ENCODE measurements at regions not wholly inside any gene's neighbourhood (a gene's known extent, or its start where the extent isn't known, plus 50 kb on each side); places are given as distances from the start of the nearest gene placed in this dataset.

GRCh38 chr10:128461991-128462390, 335.8 kb upstream of the MKI67 start:
- no peak for ATAC-seq
- Histone ChIP-seq H2AFZ (ENCODE audit: low read length) (no peak overlapping the region), H3K4me1 (ENCODE audit: insufficient read depth, low read length) (no peaks in the 10 kb centered on the region), H3K27me3 (ENCODE audit: control insufficient read depth in 1 of 2, insufficient read depth in 2 of 2, low read length in 2 of 2) (peaks cover 2 to 29% of the 10 kb centered on the region in 2 experiments; a peak in 4 of 5 replicates), H3K79me2 (ENCODE audit: insufficient read depth, low read length) (no peaks in the 10 kb centered on the region), H3K9ac (ENCODE audit: insufficient read depth, low read depth, low read length) (no peak overlapping the region), H3K27ac (ENCODE audit: extremely low read length, insufficient read depth, low read length) (no peak overlapping the region), H3K4me2 (ENCODE audit: low read depth, low read length) (no peak overlapping the region), H3K4me3 (replicated peaks in 1 of 3; ENCODE audit: insufficient read depth in 1 of 3, low read depth in 2 of 3, low read length in 3 of 3) (no peak overlapping the region), H4K20me1 (ENCODE audit: insufficient read depth, low read length) (no peaks in the 10 kb centered on the region), H3K36me3 (replicated peaks in 1 of 2; ENCODE audit: control insufficient read depth in 1 of 2, insufficient read depth in 2 of 2, low read length in 2 of 2) (no peaks in the 10 kb centered on the region), H3K9me3 (ENCODE audit: low read length) (no peaks in the 10 kb centered on the region)
- ChIA-PET CTCF (ENCODE audit: low intra/inter-chr PET ratio, low total read pairs) (no interaction called here), POLR2A (no interaction called here)
- no TSS peak for BruUV-seq (replicated peaks)
- 50% methylated on average over 2 of the region's 6 CpGs for WGBS (ENCODE audit: low lambda C conversion rate)
- intact Hi-C loops (cut with micrococcal nuclease; ENCODE audit: unreplicated experiment) = no loop called here
- in situ Hi-C loops (cut with HindIII; ENCODE audit: extremely low pct_ligation_motif_present, low pct_unique_long_range_greater_than_20kb) = no loop called here
- TF ChIP-seq CCDC6 (CRISPR knock-in tag; IDR thresholded peaks at IDR 0.05) = no peak
- FAIRE-seq = no peak
- DNase-seq (ENCODE audit: low spot score) = no peak

- ATAC-seq = no peak
- WGBS (ENCODE audit: low lambda C conversion rate) = 30% methylated on average over 7 of the region's 7 CpGs
- in situ Hi-C loops (cut with HindIII; ENCODE audit: extremely low pct_ligation_motif_present, low pct_unique_long_range_greater_than_20kb) = no loop called here
- TF ChIP-seq CAMTA2 (CRISPR knock-in tag; IDR thresholded peaks at IDR 0.05; ENCODE audit: borderline replicate concordance) (no peak), ZNF646 (CRISPR knock-in tag; IDR thresholded peaks at IDR 0.05) (no peak), E2F1 (CRISPR knock-in tag; IDR thresholded peaks at IDR 0.05) (no peak), CSRNP1 (CRISPR knock-in tag; IDR thresholded peaks at IDR 0.05) (no peak), ZUFSP (CRISPR knock-in tag; IDR thresholded peaks at IDR 0.05; ENCODE audit: borderline replicate concordance) (no peak), SYNCRIP (IDR thresholded peaks at IDR 0.05; ENCODE audit: insufficient read depth, low read depth, low read length) (no peak)
Observed at GRCh38 chr10:128462844-128463243, 336.6 kb upstream of the MKI67 start.

More at GRCh38 chr10:128462844-128463243, 336.6 kb upstream of the MKI67 start:
- FAIRE-seq = no peak
- Histone ChIP-seq H3K27me3 (ENCODE audit: control insufficient read depth in 1 of 2, insufficient read depth in 2 of 2, low read length in 2 of 2) (peaks cover 2 to 29% of the 10 kb centered on the region in 2 experiments; a peak in 4 of 5 replicates), H3K4me3 (replicated peaks in 1 of 3; ENCODE audit: insufficient read depth in 1 of 3, low read depth in 2 of 3, low read length in 3 of 3) (no peak overlapping the region), H3K9me3 (ENCODE audit: low read length) (no peaks in the 10 kb centered on the region), H2AFZ (ENCODE audit: low read length) (no peak overlapping the region), H3K4me2 (ENCODE audit: low read depth, low read length) (no peak overlapping the region), H3K36me3 (replicated peaks in 1 of 2; ENCODE audit: control insufficient read depth in 1 of 2, insufficient read depth in 2 of 2, low read length in 2 of 2) (no peaks in the 10 kb centered on the region), H4K20me1 (ENCODE audit: insufficient read depth, low read length) (no peaks in the 10 kb centered on the region), H3K4me1 (ENCODE audit: insufficient read depth, low read length) (no peaks in the 10 kb centered on the region), H3K79me2 (ENCODE audit: insufficient read depth, low read length) (no peaks in the 10 kb centered on the region), H3K27ac (ENCODE audit: extremely low read length, insufficient read depth, low read length) (no peak overlapping the region), H3K9ac (ENCODE audit: insufficient read depth, low read depth, low read length) (no peak overlapping the region)
- ChIA-PET POLR2A (no interaction called here), CTCF (ENCODE audit: low intra/inter-chr PET ratio, low total read pairs) (no interaction called here)
- DNase-seq (ENCODE audit: low spot score) = no peak
- BruUV-seq (replicated peaks) = no TSS peak
- intact Hi-C loops (cut with micrococcal nuclease; ENCODE audit: unreplicated experiment) = no loop called here

Data from HepG2 (cell line).